ENCODE measurements at regions not wholly inside any gene's neighbourhood (a gene's known extent, or its start where the extent isn't known, plus 50 kb on each side); places are given as distances from the start of the nearest gene placed in this dataset.
A peak's percentile ranks its signal among the peaks of the same experiment; 100 is the strongest.

DNA sequence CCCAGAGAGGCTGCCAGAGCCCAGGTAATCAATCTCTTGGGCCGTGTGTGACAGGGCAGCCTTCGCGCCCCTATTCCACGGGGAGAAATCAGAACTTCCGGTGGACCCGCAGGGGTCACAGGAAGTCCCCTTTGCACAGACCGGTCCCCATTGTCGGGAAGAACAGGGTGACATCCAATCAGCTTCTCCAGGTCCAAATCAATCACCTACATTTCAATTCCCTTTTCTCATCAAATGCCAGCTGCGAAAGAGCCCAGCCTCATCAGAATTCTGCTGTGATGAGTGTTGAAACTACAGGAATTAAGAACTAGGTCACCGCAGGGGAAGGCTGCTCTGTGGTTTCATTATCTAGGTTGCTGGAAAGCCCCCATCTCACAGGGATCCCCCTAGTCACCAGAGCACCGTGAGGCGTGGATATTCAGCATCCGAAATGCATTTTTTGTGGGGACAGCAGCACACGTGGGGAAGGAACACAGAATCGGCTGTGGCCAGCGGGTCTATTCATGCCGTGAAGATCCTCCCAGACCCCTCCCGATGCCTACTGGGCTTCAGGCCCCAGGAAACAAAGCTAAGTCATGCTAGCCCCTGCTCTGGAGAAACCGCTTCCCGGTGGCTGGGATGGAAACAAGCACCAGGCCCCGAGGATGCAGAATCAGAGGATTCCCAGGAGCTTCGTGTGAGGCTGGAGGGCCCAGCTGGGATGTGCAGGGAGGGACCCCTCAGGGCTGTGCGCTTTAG is 193.7 kb upstream of the ID2 start:
- H3K27ac ChIP-seq (replicated peaks in 1 of 4): no peak overlapping the region
- DNase-seq (ENCODE audit: extremely low spot score): no peak
- H3K27me3 ChIP-seq: no peaks in the 10 kb centered on the region
- intact Hi-C loops (cut with DNase I): no loop called here
- H3K4me3 ChIP-seq: no peak overlapping the region
- WGBS: 72% methylated on average over 22 of the region's 23 CpGs
- TF ChIP-seq POLR2A (IDR thresholded peaks at IDR 0.05; ENCODE audit: low read depth) (no peak), EP300 (IDR thresholded peaks at IDR 0.05) (no peak)
- peaks cover 0 to 16% (median 3%) of the 10 kb centered on the region in 4 donors for H3K4me1 ChIP-seq
- no peaks in the 10 kb centered on the region for H3K9me3 ChIP-seq
- no peaks in the 10 kb centered on the region for H3K36me3 ChIP-seq

DNA sequence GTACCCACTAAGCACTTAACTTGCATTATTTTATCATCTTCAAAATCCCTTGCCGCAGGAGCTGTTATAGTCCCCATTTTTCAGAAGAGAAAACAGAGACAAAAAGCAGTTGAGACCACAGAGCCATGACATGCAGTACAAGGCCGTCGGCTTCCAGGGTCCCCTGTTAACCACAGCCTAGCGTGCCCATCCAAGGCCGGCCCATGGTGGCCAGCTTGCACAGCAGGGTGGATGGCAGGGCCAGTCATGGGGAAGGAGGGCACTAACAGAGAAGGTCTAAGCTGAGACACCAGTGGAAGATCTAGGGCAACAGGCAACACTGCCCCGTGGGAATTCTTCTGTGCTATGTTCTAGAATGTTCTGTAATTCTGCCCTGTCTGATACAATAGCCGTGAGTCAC is 192.6 kb upstream of the ID2 start:
- H3K4me3 ChIP-seq: no peak overlapping the region
- peaks cover 0 to 20% (median 5%) of the 10 kb centered on the region in 4 donors for H3K4me1 ChIP-seq
- no peak overlapping the region for H3K27ac ChIP-seq (replicated peaks in 1 of 4)
- intact Hi-C loops (cut with DNase I): no loop called here
- no peaks in the 10 kb centered on the region for H3K27me3 ChIP-seq
- DNase-seq (ENCODE audit: extremely low spot score): no peak
- WGBS: 96% methylated on average over 7 of the region's 7 CpGs
- no peak for TF ChIP-seq EP300 (IDR thresholded peaks at IDR 0.05)
- H3K36me3 ChIP-seq: no peaks in the 10 kb centered on the region
- no peaks in the 10 kb centered on the region for H3K9me3 ChIP-seq

GRCh38 chr2:8489751-8490150 is 192.1 kb upstream of the ID2 start:
- Histone ChIP-seq H3K36me3 (no peaks in the 10 kb centered on the region), H3K27ac (replicated peaks in 1 of 4) (no peak overlapping the region), H3K4me1 (peaks cover 0 to 25% (median 10%) of the 10 kb centered on the region in 4 donors), H3K27me3 (no peaks in the 10 kb centered on the region), H3K4me3 (no peak overlapping the region), H3K9me3 (no peaks in the 10 kb centered on the region)
- no peak for TF ChIP-seq EP300 (IDR thresholded peaks at IDR 0.05)
- no peak for TF ChIP-seq POLR2A (IDR thresholded peaks at IDR 0.05; ENCODE audit: low read depth)
- TF ChIP-seq, protein P1, sequence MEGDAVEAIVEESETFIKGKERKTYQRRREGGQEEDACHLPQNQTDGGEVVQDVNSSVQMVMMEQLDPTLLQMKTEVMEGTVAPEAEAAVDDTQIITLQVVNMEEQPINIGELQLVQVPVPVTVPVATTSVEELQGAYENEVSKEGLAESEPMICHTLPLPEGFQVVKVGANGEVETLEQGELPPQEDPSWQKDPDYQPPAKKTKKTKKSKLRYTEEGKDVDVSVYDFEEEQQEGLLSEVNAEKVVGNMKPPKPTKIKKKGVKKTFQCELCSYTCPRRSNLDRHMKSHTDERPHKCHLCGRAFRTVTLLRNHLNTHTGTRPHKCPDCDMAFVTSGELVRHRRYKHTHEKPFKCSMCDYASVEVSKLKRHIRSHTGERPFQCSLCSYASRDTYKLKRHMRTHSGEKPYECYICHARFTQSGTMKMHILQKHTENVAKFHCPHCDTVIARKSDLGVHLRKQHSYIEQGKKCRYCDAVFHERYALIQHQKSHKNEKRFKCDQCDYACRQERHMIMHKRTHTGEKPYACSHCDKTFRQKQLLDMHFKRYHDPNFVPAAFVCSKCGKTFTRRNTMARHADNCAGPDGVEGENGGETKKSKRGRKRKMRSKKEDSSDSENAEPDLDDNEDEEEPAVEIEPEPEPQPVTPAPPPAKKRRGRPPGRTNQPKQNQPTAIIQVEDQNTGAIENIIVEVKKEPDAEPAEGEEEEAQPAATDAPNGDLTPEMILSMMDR (IDR thresholded peaks at IDR 0.05): no peak
- no peak for TF ChIP-seq POLR2AphosphoS5 (IDR thresholded peaks at IDR 0.05)
- DNase-seq (ENCODE audit: extremely low spot score): no peak
- intact Hi-C loops (cut with DNase I): no loop called here
- 94% methylated on average over 8 of the region's 8 CpGs for WGBS

DNA sequence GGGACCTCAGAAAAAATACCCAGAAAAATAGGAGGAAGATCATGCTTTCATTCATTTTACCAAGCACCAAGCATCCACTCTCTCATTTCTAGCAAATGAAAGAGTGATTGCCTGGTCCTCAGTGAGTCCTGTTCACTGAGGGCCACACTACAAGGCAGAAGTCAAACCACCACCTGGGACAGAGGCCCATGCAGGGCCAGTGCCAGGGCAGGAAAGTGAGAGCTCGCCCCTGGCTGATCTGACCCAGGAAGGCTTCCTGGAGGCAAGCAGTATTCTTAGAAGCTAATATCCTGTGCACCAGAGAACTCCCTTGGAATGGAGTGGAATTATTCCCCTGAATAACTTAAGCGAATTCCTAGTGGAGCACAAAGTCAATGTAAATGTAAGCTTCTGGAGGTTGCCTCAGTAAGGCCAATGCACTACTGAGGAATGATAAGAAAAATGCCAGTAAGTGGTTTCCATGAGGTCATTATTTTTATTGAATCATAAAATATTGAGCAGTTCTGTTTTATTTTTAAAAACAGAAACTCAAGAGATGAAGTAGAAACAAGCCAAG is 191.6 kb upstream of the ID2 start:
- intact Hi-C loops (cut with DNase I): no loop called here
- Histone ChIP-seq H3K4me3 (no peak overlapping the region), H3K27me3 (no peaks in the 10 kb centered on the region), H3K27ac (replicated peaks in 1 of 4) (no peak overlapping the region), H3K9me3 (no peaks in the 10 kb centered on the region), H3K36me3 (no peaks in the 10 kb centered on the region), H3K4me1 (peaks cover 0 to 28% (median 14%) of the 10 kb centered on the region in 4 donors)
- no peak for DNase-seq (ENCODE audit: extremely low spot score)
- WGBS: 97% methylated on average over 2 of the region's 2 CpGs
- no peak for TF ChIP-seq POLR2AphosphoS5 (IDR thresholded peaks at IDR 0.05)
- no peak for TF ChIP-seq EP300 (IDR thresholded peaks at IDR 0.05)
- TF ChIP-seq, protein P1 (IDR thresholded peaks at IDR 0.05): no peak
- no peak for TF ChIP-seq POLR2A (IDR thresholded peaks at IDR 0.05; ENCODE audit: low read depth)

- TF ChIP-seq, protein P1 (IDR thresholded peaks at IDR 0.05): no peak
- TF ChIP-seq EP300 (IDR thresholded peaks at IDR 0.05) (no peak), POLR2A (IDR thresholded peaks at IDR 0.05; ENCODE audit: low read depth) (no peak), POLR2AphosphoS5 (IDR thresholded peaks at IDR 0.05) (peak in 1 of 2 donors; percentile 35)
- H3K27me3 ChIP-seq: no peaks in the 10 kb centered on the region
- no peaks in the 10 kb centered on the region for H3K36me3 ChIP-seq
- intact Hi-C loops (cut with DNase I): no loop called here
- peak overlapping the region in 2 of 4 donors; percentile 25 to 57 for H3K27ac ChIP-seq (replicated peaks in 1 of 4)
- no peaks in the 10 kb centered on the region for H3K9me3 ChIP-seq
- no peak overlapping the region for H3K4me3 ChIP-seq
- DNase-seq (ENCODE audit: extremely low spot score): no peak
- peaks cover 5 to 41% (median 22%) of the 10 kb centered on the region in 4 donors for H3K4me1 ChIP-seq
- 69% methylated on average over 17 of the region's 17 CpGs for WGBS
Measured at GRCh38 chr2:8491296-8492027, 190.4 kb upstream of the ID2 start.

Measured in esophagus muscularis mucosa (tissue), 4 donors.